ENCODE measurements at regions not wholly inside any gene's neighbourhood (a gene's known extent, or its start where the extent isn't known, plus 50 kb on each side); places are given as distances from the start of the nearest gene placed in this dataset.

GRCh38 chr15:93825682-93826081, 405.7 kb upstream of the MCTP2 start:
- Histone ChIP-seq H3K36me3 (no peaks in the 10 kb centered on the region), H3K27ac (peak overlapping the region in 1 of 10 donors; percentile 47), H3K4me1 (peaks cover 0 to 7% (median 0%) of the 10 kb centered on the region in 9 donors), H3K4me3 (no peak overlapping the region), H3K27me3 (no peaks in the 10 kb centered on the region), H3K9me3 (no peaks in the 10 kb centered on the region)
- DNase-seq (no peak), ATAC-seq (no peak)
- 43 to 57% methylated on average over 4 of the region's 4 CpGs for WGBS, 2 donors
- intact Hi-C loops (cut with DNase I): loop anchor here in 1 of 10 donors (10.0 kb wide), 1 partner anchor 59 kb away; no protein-coding TSS in a partner anchor
- no peak for TF ChIP-seq CTCF (IDR thresholded peaks at IDR 0.05)

DNA sequence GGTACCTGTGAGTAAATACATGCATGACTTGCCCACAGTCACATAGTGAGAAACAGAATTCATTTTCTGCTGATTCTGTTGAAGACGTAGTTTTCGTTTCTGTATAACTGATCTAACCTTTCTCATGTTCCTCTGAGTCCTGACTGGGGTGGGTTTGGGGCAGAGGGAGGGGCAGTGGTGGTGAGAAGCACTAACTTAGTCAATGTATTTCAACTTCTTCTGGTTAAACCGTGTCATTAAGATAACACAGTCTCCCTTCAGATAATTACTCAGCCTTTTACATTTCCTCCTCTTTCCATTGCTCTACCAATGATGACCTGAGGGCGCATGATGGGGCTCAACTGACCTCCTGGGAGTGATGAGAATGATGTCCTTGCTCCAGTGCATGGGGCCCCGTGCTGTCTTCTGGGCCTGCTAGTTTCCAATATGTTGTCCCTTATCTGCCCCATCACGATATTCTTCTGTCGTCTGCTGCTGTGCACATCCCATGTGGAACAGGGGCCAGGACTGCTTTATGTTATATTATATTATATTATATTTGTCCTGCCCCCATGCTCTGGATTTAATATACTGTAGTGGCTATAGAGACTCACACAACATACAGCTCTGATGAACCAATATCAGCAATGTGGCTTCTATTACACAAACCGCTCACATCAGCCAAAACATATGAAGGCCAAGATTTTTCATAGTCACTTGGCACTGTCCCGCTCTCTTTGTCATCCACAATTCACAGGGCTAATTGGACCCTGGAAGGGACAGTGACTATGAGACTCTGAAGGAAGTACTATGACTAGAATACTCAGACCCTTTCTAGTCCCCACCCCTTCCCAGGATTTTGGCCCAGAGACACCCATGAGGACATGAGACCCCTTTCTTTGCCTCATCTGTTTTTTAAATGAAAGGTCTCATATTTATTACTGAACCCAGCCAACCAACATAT, 407.1 kb upstream of the MCTP2 start:
- H3K27ac ChIP-seq: no peak overlapping the region
- no peaks in the 10 kb centered on the region for H3K27me3 ChIP-seq
- H3K9me3 ChIP-seq: no peaks in the 10 kb centered on the region
- ATAC-seq (no peak), DNase-seq (no peak)
- no peak overlapping the region for H3K4me3 ChIP-seq
- no peaks in the 10 kb centered on the region for H3K36me3 ChIP-seq
- 69 to 73% methylated on average over 9 of the region's 9 CpGs for WGBS, 2 donors
- intact Hi-C loops (cut with DNase I): loop anchor here in 1 of 10 donors (10.0 kb wide), 1 partner anchor 61 kb away; no protein-coding TSS in a partner anchor
- H3K4me1 ChIP-seq: peaks cover 0 to 7% (median 0%) of the 10 kb centered on the region in 9 donors
- no peak for TF ChIP-seq CTCF (IDR thresholded peaks at IDR 0.05)

GRCh38 chr15:93820566-93820965, 410.8 kb upstream of the MCTP2 start:
- DNase-seq (no peak), ATAC-seq (no peak)
- H3K27me3 ChIP-seq: no peaks in the 10 kb centered on the region
- no peak overlapping the region for H3K27ac ChIP-seq
- intact Hi-C loops (cut with DNase I): loop anchor here in 1 of 10 donors (10.0 kb wide), 1 partner anchor 64 kb away; no protein-coding TSS in a partner anchor
- H3K36me3 ChIP-seq: no peaks in the 10 kb centered on the region
- H3K9me3 ChIP-seq: peaks cover 0 to 18% (median 5%) of the 10 kb centered on the region in 11 donors
- H3K4me1 ChIP-seq: peaks cover 0 to 7% (median 0%) of the 10 kb centered on the region in 9 donors
- no peak overlapping the region for H3K4me3 ChIP-seq
- TF ChIP-seq CTCF (IDR thresholded peaks at IDR 0.05): no peak
- WGBS, 2 donors: 68 to 69% methylated on average over 4 of the region's 4 CpGs

- intact Hi-C loops (cut with DNase I): loop anchor here in 1 of 10 donors (10.0 kb wide), 1 partner anchor 65 kb away; no protein-coding TSS in a partner anchor
- no peak for DNase-seq
- no peak for ATAC-seq
These were observed 411.5 kb upstream of the MCTP2 start for GRCh38 chr15:93819826-93820225.

More at GRCh38 chr15:93819826-93820225, 411.5 kb upstream of the MCTP2 start:
- TF ChIP-seq CTCF (IDR thresholded peaks at IDR 0.05): no peak
- H3K9me3 ChIP-seq: peaks cover 0 to 18% (median 6%) of the 10 kb centered on the region in 11 donors
- H3K27me3 ChIP-seq: no peaks in the 10 kb centered on the region
- H3K27ac ChIP-seq: no peak overlapping the region
- WGBS, 2 donors: 54 to 62% methylated on average over 4 of the region's 4 CpGs
- H3K4me1 ChIP-seq: peaks cover 0 to under 1% (median 0%) of the 10 kb centered on the region in 9 donors
- no peaks in the 10 kb centered on the region for H3K36me3 ChIP-seq
- H3K4me3 ChIP-seq: no peak overlapping the region

All from heart right ventricle (tissue), 16 donors.